IPS-18a (cell line): ENCODE measurements at regions not wholly inside any gene's neighbourhood (a gene's known extent, or its start where the extent isn't known, plus 50 kb on each side); places are given as distances from the start of the nearest gene placed in this dataset.

ENCODE experiments used
- H3K27ac ChIP-seq: one replicate; pipeline ENCODE4 v1.5.1; 2013; ENCODE audit warnings: low read length
- H3K27me3 ChIP-seq: one replicate; pipeline ENCODE4 v1.6.1; 2013; ENCODE audit warnings: mild to moderate bottlenecking, low read length; ENCODE audit not compliant: control insufficient read depth, insufficient read depth
- H3K36me3 ChIP-seq: one replicate; pipeline ENCODE4 v1.6.1; 2013; ENCODE audit warnings: low read depth, low read length; ENCODE audit not compliant: control insufficient read depth
- H3K4me1 ChIP-seq: one replicate; pipeline ENCODE4 v1.6.1; 2013; ENCODE audit warnings: low read depth, low read length; ENCODE audit not compliant: control insufficient read depth
- H3K4me3 ChIP-seq: one replicate; pipeline ENCODE4 v1.5.1; 2013; ENCODE audit warnings: low read length
- H3K9ac ChIP-seq: one replicate; pipeline ENCODE4 v1.6.1; 2013; ENCODE audit warnings: mild to moderate bottlenecking, low read length, moderate library complexity
- H3K9me3 ChIP-seq: one replicate; pipeline ENCODE4 v1.6.1; 2013; ENCODE audit warnings: low read depth, low read length; ENCODE audit not compliant: control insufficient read depth

DNA sequence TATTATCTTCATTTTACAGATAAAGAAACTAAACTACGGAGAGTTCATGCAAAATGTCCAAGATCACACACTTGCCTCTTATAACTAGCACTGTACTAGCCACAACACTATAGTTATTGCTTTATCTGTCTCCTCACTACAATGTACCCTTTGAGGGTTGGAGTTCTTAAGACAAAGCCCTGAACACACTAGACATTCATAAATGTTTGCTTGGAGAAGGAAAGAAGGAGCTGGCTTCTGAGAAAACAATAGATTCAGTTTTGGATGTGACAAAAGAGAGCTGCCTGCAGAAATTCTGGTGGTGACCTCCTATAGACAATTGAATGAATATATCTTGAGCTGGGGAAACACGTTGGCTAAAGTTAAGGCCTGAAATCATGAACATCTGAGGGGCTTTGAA is 169.9 kb upstream of the ARHGEF26 start:
- Histone ChIP-seq H3K27ac (no peak overlapping the region), H3K36me3 (no peaks in the 10 kb centered on the region), H3K4me3 (no peak overlapping the region), H3K9me3 (no peaks in the 10 kb centered on the region), H3K9ac (no peak overlapping the region), H3K27me3 (no peaks in the 10 kb centered on the region), H3K4me1 (no peaks in the 10 kb centered on the region)

DNA sequence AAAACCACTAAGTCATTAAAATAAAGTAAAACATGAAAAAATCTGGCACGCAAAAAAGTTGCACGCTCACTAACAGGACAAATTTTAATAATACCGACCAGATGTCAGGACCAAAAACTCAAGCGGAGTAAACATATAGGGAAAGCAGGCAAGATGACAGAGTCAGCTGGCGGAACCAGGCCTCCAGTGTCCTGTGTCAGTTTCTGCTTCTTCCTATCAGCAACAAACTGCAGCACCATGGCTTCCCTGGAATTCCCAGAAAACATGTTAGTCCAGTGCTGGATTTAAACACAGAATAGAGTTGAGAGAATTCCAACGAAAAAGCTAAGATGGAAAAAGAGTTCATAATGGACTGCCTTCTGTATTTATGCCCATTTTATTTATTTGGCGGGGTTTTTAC is 169.1 kb upstream of the ARHGEF26 start:
- Histone ChIP-seq H3K27me3 (no peaks in the 10 kb centered on the region), H3K9ac (no peak overlapping the region), H3K4me1 (no peaks in the 10 kb centered on the region), H3K4me3 (no peak overlapping the region), H3K27ac (no peak overlapping the region), H3K36me3 (no peaks in the 10 kb centered on the region), H3K9me3 (no peaks in the 10 kb centered on the region)

DNA sequence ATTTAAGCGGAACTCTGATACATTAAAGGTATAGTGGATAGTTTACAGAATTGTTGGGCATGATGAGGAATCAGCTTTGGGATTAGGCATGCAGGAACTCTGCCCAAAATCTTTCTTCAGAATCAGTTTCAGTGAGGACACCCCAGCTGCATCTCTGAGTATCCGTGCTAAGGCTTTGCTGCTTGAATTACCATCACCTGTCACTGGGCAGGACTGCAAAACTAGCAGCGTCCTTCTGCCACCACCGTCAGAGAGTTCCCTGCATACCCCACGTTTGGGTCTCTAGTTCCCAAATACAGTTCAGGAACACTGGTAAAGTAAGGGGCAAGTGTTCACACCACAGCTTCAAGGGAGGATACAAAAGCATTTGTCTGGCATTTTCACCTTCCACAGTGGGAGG is 164.6 kb upstream of the ARHGEF26 start:
- Histone ChIP-seq H3K9me3 (no peaks in the 10 kb centered on the region), H3K4me3 (no peak overlapping the region), H3K27ac (no peak overlapping the region), H3K27me3 (no peaks in the 10 kb centered on the region), H3K9ac (no peak overlapping the region), H3K36me3 (no peaks in the 10 kb centered on the region), H3K4me1 (peaks cover 4% of the 10 kb centered on the region)

DNA sequence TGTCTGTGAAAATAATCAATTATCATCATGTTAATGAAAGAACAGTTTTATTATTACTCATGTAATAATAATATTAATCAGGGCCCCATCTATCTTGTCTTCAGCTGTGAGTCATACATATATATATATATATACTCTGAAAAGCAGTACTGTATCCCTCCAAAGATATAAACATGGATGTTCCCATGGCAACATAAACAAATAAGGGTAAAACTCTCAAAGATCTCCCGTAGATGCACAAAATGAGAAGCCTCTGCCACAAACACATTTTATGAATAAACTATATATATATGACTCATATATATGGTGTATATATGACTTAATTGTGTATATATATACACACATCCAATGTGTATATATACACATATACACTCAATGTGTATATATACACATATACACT is 163.8 kb upstream of the ARHGEF26 start:
- no peaks in the 10 kb centered on the region for H3K9me3 ChIP-seq
- no peak overlapping the region for H3K27ac ChIP-seq
- no peaks in the 10 kb centered on the region for H3K27me3 ChIP-seq
- H3K4me3 ChIP-seq = no peak overlapping the region
- no peaks in the 10 kb centered on the region for H3K36me3 ChIP-seq
- peaks cover 4% of the 10 kb centered on the region for H3K4me1 ChIP-seq
- no peak overlapping the region for H3K9ac ChIP-seq

DNA sequence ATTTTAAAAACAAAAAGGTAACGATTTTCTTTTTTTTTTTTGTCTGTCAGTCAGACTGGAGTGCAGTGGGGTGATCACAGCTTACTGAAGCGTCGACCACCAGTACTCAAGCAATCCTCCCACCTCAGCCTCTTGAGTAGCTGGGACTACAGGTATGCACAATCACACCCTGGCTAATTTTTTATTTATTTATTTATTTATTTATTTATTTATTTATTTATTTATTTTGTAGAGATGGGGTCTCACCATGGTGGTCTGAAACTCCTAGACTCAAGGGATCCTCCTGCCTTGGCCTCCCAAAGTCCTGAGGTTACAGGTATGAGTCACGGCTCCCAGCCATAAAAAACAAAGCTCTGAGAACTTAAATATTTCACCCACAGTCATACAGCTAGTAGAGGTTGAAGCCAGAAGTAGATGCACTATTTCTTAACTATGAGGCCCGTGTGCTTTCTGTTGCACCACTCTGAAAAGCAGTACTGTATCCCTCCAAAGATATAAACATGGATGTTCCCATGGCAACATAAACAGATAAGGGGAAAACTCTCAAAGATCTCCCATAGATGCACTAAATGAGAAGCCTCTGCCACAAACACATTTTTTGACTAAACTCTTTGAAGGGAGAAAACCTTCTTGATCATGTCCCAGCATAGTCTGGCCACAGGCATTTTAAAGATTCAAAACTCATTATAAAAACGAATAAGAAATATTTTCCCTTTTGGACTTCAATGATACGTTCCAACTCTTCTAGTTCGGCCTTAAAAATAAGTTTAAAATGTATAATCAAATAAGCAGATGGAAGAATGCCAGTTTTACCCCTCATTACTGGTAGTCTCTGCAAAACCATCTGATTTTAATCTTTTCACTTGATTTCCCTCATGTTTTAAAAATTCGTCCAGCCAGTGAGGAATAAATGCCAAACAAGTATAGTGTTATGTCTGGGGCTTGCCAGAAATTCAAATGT is 162.3 kb upstream of the ARHGEF26 start:
- no peak overlapping the region for H3K27ac ChIP-seq
- no peaks in the 10 kb centered on the region for H3K36me3 ChIP-seq
- peaks cover 4% of the 10 kb centered on the region for H3K4me1 ChIP-seq
- no peak overlapping the region for H3K4me3 ChIP-seq
- no peaks in the 10 kb centered on the region for H3K27me3 ChIP-seq
- H3K9ac ChIP-seq = no peak overlapping the region
- H3K9me3 ChIP-seq = no peaks in the 10 kb centered on the region

DNA sequence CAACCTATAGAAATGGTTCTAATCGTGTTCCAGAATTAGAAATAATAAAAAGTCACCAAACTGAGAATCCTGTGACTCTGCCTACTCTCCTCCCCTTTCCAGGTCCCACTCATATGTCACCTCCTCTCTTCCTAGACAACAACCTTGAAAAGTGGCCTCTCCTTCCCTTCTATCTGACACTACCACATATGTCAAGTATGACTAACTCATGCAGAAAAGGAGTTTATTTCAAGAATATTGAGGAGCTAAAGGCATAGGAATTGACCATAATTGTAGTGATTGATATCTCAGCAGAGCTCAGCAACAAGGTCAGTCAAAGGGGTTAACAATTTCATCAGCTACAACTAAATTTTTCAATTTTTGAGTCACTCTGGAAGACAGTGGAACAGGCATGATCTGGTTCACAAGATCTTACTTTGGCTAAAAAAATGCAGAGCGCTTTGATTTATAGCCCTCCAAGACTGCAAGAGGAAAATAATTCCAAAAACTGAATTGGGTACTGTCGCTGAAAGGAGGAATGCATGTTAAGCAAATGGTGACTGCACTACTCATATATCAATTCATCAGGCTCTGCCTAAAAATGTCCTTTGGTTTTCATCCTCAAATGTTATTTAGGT is 160.6 kb upstream of the ARHGEF26 start:
- Histone ChIP-seq H3K36me3 (no peaks in the 10 kb centered on the region), H3K4me1 (peaks cover 4% of the 10 kb centered on the region), H3K9ac (no peak overlapping the region), H3K27ac (no peak overlapping the region), H3K9me3 (no peaks in the 10 kb centered on the region), H3K4me3 (no peak overlapping the region), H3K27me3 (no peaks in the 10 kb centered on the region)

DNA sequence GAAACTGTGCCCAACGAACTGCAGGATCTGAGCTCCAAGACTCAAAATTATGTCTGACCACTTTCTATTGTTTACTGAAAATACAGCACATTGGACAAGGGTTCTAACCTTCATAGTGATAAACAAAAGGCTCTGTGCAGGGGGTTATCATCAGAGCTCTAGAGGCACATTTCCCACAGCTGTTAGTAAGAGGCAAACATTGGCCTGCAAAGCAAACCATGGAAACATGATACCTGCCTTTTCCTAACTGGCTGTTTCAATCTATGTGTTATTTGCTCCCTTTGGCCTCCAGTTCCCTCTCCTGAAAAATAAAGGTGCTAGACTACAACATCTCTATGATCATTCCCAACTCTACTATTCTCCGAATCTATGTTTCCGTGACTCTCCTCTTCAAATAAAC is 159.7 kb upstream of the ARHGEF26 start:
- no peaks in the 10 kb centered on the region for H3K36me3 ChIP-seq
- H3K9me3 ChIP-seq = no peaks in the 10 kb centered on the region
- peaks cover 4% of the 10 kb centered on the region for H3K4me1 ChIP-seq
- no peak overlapping the region for H3K27ac ChIP-seq
- no peak overlapping the region for H3K4me3 ChIP-seq
- no peak overlapping the region for H3K9ac ChIP-seq
- H3K27me3 ChIP-seq = no peaks in the 10 kb centered on the region

DNA sequence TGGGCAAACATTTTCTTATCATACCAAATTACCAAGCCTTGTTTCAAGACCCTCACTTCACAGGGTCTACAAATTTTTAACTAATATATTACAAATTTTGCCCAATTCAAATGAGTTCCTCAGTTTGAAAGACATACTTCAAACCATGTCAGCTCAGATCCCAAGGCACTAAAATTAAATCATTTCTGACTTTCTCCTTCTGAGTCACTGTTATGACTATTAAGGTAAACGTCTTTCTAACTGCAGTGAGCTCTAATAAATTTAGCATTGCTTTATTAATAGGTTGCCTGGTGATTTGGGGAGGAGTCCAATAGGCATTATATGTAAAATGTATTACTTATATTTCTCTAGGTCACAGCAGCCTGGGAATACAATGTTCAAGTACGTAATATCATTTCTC is 158.2 kb upstream of the ARHGEF26 start:
- no peak overlapping the region for H3K4me3 ChIP-seq
- H3K27me3 ChIP-seq = no peaks in the 10 kb centered on the region
- H3K27ac ChIP-seq = no peak overlapping the region
- H3K4me1 ChIP-seq = peaks cover 4% of the 10 kb centered on the region
- H3K36me3 ChIP-seq = no peaks in the 10 kb centered on the region
- no peak overlapping the region for H3K9ac ChIP-seq
- H3K9me3 ChIP-seq = no peaks in the 10 kb centered on the region

DNA sequence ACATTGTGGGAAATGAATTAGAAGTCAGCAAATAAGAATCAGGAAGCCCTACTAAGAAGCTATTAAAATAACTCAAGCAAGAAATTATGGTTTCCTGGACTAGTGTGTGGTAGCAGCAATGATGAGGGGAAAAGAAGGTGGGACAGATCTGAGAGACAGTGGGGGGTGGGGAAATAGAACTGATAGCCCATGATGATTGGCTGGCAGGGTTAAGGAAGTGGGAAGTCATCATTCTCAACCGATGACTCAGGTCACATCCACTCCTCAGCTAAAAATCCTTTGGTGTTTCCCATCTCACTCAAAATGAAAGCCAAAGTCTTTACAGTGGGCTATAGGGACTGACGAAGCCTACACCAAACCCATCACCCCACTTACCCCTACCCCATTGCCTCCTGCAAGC is 153.9 kb upstream of the ARHGEF26 start:
- no peak overlapping the region for H3K4me3 ChIP-seq
- H3K36me3 ChIP-seq = no peaks in the 10 kb centered on the region
- no peak overlapping the region for H3K27ac ChIP-seq
- H3K4me1 ChIP-seq = no peaks in the 10 kb centered on the region
- H3K27me3 ChIP-seq = no peaks in the 10 kb centered on the region
- H3K9ac ChIP-seq = no peak overlapping the region
- H3K9me3 ChIP-seq = no peaks in the 10 kb centered on the region

DNA sequence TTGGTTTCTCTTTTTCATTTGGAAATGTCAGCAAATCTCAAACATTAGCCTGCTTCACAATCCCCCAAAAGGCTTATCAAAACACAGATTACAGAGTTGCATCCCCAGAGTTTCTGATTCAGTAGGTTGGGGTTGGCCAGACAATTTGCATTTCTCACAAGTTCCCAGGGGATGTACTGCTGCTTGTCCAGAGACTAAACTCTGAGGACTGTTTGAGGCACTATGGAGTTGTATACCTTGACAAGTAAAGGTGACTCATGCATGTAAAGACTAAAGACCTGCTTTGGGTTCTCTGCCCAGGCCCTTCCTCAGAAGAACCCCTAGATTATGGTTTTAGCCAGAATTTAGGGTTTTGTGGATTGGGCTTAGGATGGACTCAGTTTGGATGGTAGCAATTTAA is 151.1 kb upstream of the ARHGEF26 start:
- Histone ChIP-seq H3K36me3 (no peaks in the 10 kb centered on the region), H3K27ac (no peak overlapping the region), H3K4me3 (no peak overlapping the region), H3K27me3 (no peaks in the 10 kb centered on the region), H3K9me3 (no peaks in the 10 kb centered on the region), H3K4me1 (no peaks in the 10 kb centered on the region), H3K9ac (no peak overlapping the region)

DNA sequence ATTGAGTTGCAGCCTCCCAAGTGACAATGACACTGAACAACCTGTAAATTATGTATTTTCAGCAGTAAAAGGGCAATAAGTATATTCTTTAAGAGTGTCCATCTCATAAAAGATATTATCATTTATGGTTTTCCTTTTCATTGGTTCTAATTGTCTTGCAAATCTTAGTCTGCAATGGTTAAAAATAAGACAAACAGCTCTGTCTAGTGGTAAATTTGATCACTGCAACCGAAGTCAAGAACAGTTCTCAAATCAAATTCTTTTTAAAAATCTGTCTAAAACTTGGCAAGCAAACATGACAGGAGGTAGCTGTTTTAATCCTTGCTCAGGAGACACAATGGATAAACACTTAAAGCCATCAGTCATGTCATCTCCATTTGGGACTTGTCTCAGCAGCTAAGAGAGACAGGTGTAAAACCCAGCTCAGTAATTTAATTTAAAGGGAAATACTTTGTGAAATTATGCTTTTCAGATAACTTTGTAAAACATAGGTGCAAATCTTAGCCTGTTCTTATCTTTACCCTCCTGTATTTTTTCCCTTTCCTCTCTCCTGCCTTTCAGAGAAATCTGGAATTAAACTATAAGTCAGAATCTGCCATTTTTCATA is 150.3 kb upstream of the ARHGEF26 start:
- no peaks in the 10 kb centered on the region for H3K9me3 ChIP-seq
- H3K27ac ChIP-seq = no peak overlapping the region
- H3K4me3 ChIP-seq = no peak overlapping the region
- no peak overlapping the region for H3K9ac ChIP-seq
- H3K4me1 ChIP-seq = no peaks in the 10 kb centered on the region
- H3K27me3 ChIP-seq = no peaks in the 10 kb centered on the region
- H3K36me3 ChIP-seq = no peaks in the 10 kb centered on the region
